DMS114 treated with DMSO at 0.1 percent for 48 hours (cell line): ENCODE measurements at regions not wholly inside any gene's neighbourhood (a gene's known extent, or its start where the extent isn't known, plus 50 kb on each side); places are given as distances from the start of the nearest gene placed in this dataset.
"Not testable (repeated sequence)": the region's sequence is repeated elsewhere in the genome, so short reads cannot be mapped to it uniquely, and the experiment has no call there.

ENCODE experiments used
- DNase-seq: peaks from one replicate; lab custom pipeline; 2025; ENCODE audit not compliant: unreplicated experiment; lab: John Stamatoyannopoulos, UW

DNA sequence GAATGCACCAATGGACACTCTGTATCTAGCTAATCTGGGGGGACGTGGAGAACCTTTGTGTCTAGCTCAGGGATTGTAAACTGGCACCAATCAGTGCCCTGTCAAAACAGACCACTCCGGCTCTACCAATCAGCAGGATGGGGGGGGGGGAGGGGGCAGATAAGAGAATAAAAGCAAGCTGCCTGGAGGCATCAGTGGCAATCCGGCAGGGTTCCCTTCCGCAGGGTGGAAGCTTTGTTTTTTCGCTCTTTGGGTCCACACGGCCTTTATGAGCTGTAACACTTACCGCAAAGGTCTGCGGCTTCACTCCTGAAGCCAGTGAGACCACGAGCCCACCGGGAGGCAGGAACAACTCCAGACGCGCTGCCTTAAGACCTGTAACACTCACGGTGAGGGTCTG lies 827.1 kb downstream of the PLOD2 start:
- no peak for DNase-seq

DNA sequence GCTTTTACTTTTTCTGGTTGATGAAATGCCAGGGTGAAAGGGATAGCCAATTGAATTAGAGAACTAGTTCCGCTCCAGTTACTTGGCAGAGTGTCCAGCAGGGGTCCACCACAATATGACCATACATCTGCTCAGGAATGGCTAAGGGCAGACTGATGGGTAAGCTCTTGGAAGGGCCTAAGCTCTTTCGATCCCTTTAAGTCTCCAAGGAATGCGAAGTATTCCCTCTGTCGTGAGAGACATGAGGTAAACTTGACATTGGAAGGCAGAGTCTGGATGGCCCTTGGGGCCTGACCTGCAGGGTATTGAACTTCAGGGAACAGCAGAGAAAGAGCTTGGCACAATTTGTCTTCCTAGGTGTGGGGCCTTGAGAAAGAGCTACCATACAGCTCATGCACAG lies 805.8 kb downstream of the PLOD2 start:
- DNase-seq = no peak

DNA sequence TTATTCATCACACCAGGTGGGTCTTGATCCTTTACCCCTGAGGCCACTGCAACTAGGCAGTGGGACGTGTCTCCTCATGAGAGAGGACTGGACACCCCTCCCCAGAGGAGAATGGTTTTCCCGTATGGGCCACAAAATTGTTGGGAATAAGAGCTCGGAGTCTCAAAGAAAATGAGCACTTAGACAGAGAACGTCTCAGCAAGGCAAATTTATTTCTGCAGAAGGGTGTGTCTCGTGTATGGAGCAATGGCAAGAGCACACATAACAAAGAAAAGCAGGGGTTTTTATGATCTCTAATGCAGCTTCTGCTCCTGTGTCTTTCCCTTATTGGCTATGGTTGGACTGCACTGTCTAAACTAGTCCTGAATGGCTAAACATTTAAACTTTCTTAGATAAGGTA lies 803.5 kb downstream of the PLOD2 start:
- no peak for DNase-seq

DNA sequence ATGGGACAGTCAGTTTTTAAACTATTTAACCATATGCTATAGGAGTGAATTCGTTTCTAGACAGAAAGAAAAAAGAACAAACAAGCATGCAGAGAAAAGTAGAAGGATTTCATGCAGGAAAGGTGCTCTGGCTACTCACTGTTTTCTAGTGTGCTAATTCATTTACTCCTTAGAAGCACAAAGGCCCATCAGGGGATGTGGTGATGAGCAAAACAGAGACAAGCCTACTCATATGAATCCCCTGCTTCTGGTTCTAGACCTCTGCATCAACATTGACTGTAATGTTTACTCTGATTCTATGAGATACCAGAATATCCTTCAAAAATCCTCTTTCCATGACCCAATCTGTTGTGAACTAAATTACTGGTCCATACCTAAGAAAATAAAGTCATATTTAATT lies 801.9 kb downstream of the PLOD2 start:
- DNase-seq = no peak

DNA sequence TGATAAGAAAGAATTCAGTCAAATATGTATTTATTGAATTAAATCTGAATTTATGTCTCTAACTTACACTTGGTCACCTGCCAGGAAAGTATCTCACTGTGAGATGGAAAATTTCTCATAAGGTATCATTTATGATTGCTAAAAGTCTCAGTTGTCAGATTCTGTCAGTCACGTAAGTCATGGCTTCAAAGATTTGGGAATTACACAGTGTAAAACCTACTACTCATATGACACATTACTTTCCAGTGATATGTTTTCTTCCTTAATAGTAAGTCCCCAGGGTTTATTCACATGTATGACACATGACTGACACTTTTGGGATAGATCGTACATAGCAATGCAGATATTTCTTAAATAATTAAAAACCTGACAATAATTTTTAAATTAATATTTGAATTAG lies 792.2 kb downstream of the PLOD2 start:
- DNase-seq = no peak

DNA sequence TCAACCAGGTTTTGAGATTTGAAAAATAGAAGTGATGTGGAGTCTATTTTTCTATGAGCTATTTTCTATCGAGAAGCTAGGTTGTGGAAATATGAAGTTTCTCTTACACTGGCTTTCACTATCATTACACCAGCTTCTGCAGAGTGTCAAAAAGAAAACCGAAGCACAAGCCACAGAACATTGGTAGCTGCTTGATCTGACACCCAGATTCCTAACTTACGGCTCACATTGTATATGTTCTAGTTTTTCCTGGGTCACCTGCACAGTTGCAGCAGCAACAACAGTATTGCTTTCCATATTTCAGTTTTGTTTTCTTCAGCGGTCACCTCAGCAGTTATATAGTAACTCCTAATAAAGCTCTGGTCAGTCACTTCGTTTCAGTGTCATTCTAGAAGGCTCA lies 790.1 kb downstream of the PLOD2 start:
- no peak for DNase-seq

DNA sequence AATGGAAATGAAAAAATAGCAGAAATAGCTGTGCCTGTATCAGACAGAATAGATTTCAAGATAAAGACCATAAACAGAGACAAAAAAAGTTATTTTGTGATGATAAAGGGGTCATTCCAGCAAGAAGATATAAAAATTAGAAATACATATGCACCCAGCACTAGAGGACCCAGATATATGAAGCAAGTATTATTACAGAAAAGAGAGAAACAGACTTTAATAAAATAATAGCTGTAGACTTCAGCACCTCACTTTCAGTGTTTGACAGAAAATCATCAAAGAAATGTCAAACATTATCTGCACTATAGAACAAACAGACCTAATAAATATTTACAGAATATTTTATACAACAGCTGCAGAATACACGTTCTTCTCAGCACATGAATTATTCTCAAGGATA lies 783.7 kb downstream of the PLOD2 start:
- DNase-seq = no peak

DNA sequence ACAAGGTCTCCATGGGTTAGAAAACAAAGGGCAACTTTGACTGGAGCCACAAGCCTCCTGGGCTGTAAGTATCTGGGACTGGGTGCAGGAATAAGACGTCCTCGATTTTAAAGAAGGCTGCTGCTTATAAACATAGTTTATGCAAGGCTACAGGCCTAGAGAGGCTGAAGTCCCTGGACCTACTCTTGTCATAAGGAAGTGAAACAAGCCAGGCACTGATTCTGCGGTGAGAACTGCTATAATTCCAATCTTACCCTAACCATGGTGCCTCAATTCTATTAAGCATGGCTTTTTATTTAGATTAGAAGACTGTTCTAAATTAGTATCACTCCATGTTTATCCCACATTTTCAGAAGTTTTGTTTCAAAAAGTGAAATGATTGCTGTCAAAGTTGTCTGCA lies 777.6 kb downstream of the PLOD2 start:
- no peak for DNase-seq

DNA sequence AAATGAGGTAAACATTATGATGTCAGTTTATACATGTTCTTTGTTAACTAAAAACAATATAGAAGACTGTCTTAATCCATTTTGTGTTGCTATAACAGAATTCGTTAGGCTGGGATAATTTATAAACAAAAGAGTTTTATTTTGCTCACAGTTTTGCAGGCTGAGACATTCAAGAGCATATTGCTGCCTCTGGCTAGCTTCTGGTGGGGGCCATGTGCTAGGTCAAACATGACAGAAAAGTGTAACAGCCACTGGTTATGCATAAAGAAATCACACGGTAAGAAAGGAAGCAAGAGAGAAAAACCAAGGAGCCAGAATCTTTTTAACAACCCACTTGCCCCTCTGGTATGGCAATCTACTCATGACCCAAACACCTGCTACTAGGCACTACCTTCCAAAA lies 776.7 kb downstream of the PLOD2 start:
- no peak for DNase-seq

DNA sequence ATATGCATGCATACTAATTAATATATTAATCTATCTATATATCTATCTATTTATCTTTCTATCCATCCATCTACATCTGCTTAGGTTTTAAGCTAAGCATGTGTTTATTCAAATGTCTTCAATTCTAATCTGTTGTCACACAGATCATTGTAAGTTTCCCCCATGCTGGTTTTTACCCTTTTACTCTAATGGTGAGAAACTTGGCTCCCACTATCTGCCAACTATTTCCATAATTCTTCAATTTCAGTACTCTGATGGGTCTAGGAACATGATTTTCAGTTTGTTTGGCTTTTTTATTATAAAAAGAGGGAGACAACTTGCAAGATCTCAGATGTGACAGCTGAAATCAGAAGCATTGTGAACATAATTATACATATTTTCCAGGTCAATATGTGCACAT lies 773.8 kb downstream of the PLOD2 start:
- no peak for DNase-seq

DNA sequence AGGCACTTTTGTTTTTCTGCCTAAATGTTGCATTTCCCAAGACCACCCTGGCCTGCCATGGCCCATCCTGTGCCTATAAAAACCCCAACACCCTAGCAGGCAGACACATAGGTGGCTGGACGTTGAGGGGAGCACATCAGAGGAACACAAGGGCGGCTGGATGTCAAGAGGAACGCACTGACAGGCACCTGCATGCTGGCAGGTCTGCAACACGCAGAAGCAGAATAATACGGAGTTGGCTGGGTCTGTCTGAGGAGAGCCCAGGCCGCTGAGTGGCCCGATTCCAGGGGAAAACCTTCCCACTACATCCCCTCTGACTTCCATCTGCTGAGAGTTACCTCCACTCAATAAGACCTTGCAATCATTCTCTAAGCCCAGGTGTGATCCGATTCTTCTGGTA lies 765.6 kb downstream of the PLOD2 start:
- no peak for DNase-seq

DNA sequence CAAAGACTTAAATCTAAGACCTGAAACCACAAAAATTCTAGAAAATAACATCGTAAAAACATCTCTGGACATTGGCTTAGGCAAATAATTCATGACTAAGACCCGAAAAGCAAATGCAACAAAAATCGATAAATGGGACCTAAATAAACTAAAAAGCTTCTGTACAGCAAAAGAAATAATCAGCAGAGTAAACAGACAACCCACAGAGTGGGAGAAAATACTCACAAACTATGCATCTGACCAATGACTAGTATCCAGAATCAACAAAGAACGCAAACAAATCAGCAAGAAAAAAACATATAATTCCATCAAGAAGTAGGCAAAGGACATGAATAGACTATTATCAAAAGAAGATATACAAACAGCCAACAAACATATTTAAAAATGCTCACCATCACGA lies 749.4 kb downstream of the PLOD2 start:
- no peak for DNase-seq

DNA sequence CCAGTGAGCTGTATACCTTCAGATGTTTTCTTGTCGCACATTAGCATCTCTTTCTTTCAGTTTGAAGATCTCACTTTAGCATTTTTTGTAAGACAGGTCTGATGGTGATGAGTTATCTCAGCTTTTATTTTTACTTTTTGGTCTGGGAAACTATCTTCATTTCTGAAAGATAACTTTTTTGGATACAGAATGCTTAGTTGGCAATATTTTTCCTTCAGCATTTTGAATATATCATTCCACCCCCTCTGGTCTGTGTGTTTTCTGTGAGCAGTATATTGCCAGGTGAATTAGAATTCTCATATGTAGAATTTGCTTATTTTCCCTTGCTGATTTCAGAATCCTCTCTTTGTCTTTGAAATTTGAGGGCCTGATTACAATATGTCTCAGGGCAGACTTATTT lies 743.3 kb downstream of the PLOD2 start:
- DNase-seq = no peak

DNA sequence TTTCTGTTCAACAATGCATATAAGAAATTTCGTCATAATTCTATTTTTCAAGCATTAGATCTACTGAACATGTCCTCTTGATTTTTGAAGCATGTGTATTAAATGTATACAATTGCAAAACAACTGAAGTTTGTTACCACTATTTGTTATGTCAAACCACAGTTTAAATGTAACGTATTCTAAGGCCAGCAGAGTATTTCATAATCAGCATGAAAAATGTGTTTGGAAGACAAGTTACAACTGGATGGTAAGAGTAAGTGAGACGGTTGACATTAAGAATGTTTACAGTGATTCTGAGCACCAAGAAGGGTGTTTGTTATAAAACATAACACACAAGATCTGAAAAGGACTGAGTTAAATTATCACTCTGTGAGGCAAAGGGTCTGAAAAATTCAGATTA lies 738.4 kb downstream of the PLOD2 start:
- DNase-seq = no peak

DNA sequence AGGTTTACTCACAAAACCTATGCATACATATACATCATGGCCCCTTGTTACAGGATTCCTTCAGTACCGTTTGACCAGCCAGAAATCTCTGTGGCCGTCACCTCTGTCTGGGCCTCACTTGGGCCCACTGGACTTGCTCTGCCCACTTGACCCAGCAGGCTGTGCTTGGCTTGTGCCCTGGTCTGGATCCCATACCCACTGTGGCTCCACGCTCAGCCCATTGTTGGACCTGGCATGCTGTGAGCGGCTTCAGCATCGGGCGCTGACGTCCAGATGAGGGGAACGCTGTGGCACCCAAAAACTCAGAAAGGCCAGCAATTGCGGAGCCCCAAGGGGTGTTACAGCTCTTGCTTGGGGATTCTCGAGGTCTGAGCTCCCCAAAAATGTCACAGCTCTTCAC lies 733.6 kb downstream of the PLOD2 start:
- no peak for DNase-seq

DNA sequence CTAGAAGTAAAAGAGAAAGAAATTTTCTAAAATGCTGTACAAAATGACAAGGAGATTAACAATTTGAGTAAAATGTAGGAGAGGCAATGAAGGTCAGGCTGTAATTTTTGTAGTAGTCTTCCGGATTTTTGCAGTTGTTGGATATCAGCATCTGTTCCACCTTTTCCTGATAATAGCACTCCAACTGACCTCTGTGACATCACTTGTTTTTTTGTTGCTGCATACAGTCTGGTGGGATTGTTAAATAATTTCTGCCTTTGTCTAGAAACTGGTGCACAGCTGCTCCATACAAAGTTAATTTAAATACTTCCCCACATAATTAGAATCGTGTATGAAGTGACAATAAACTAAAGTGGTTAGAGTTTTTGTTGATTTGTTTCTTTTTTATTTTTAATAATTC lies 731.4 kb downstream of the PLOD2 start:
- DNase-seq = no peak

DNA sequence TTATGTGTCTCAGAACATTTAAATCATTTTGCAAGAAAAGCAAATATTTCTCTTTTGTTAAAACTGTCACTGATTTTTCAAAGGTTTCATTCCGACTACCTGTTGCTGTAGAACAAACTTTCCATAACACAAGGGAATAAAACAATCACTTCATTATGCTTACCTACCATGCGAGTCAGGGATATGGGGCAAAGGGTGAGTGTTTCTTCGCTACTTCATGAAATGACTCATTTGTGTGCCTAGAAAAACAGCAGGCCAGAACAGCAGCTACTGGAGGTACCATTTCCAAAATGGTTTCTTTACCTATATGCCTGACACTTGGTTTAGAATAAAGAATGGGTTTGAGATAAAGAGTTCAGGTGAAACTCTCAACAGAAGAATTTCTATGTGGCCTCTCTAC lies 712.5 kb downstream of the PLOD2 start:
- no peak for DNase-seq

DNA sequence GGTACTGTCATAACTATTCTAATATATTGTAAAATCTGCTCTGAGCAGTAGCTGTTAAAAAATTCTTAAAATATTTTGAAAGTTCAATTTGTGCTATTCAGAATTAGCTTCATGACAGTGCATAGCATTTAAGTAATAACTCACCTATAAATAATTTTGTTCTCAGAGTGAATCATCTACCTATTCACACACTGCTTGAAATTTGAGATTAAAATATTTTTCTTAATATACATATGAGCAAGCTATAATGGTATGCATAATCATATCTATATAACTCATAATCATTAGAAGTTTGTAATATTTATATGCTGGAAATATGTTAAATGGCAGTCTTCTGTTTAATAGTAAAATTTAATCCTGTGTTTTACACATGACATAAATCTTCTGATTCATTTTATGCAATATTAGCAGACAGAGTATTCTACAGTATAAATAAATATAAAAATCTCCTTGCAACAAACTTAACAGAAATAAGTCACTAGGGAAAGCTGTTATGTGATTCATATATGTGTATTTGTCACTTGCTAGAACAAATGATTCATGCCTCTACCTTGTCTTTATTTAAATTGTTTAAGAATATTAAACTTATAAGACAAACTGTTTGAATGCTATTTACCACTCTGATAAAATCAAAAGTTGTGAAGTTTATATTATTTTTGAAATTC lies 710.8 kb downstream of the PLOD2 start:
- DNase-seq = no peak

DNA sequence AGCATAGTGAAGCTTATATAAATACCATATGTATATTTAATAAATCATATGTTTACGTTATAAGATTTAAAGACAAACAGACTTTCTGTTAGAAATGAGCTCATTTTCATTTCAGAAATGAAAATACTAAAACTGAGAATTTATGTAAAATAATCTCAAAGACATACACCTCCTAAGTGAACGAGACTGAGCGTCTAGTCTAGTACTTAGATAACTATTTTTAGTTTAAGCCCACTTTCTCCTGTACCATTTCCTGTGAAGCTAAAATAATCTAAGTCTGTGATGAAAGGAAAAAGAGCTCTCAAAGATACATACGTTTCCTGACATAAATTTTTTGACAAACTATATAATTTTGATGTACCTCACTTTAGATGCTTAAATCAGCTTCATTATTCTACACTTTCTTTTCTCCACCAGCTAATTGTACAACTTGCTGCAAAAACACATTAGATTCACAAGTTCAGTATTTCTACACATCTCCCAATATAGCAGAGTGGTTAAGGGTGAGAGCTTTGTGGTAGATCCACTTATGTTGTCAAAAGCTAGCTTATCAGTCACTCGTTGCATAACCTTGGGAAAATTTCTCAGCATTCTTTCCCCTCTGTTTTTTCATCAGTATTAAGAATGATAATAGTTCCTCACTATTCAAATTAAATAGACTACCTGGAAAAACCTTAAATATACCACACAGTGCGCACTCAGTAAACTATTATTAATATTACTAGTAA lies 703.0 kb downstream of the PLOD2 start:
- DNase-seq = no peak

DNA sequence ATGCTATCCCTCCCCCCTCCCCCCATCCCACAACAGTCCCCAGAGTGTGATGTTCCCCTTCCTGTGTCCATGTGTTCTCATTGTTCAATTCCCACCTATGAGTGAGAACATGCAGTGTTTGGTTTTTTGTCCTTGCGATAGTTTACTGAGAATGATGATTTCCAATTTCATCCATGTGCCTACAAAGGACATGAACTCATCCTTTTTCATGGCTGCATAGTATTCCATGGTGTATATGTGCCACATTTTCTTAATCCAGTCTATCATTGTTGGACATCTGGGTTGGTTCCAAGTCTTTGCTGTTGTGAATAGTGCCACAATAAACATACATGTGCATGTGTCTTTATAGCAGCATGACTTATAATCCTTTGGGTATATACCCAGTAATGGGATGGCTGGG lies 701.3 kb downstream of the PLOD2 start:
- not testable (repeated sequence) for DNase-seq

DNA sequence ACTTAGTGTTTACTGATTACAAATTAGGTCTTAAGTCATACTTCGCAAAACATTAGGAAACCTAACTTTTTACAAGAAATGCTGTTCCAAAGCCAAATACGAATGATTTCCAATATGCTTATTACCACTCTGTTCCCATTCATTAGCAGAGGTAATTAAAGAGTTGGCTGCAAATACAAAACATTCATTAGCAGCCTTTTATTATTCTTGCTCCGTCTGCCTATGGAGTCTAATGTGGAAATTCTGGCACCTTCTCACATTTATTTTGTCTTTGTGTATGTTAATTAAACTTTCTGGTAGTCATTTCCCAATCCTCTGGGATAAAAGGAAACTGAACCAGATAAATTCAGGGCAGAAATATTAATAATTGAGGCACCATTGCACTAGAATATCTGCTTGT lies 689.0 kb downstream of the PLOD2 start:
- no peak for DNase-seq

DNA sequence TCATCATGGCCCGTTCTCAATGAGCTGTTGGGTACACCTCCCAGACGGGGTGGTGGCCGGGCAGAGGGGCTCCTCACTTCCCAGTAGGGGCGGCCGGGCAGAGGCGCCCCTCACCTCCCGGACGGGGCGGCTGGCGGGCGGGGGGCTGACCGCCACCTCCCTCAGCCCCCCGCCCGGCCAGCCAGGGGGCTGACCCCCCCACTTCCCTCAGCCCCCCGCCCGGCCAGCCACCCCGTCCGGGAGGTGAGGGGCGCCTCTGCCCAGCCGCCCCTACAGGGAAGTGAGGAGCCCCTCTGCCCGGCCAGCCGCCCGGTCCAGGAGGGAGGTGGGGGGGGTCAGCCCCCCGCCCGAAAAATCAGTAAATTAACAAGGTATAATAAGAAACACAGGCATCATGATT lies 678.2 kb downstream of the PLOD2 start:
- DNase-seq = not testable (repeated sequence)

DNA sequence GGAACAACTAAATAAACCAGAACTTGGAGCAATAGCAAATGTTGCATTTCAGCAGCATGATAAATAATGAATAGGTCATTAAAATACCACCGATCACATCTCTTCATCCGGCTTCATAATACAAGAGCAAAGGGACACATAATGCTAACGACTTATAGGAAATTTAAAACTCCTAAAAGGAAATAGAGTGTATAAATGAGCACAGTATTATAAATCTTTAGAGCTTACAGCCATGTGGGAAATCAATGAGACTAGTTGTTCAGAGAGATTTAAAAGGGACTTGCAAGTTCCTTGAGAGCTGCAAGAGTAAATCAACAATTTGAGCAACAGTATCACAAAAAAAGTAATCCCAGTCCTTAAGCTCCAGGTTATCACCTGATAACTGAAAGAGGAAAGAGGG lies 677.0 kb downstream of the PLOD2 start:
- no peak for DNase-seq
